Activated naive CD4-positive, alpha-beta T cell (primary cell): ENCODE measurements at regions not wholly inside any gene's neighbourhood (a gene's known extent, or its start where the extent isn't known, plus 50 kb on each side); places are given as distances from the start of the nearest gene placed in this dataset.

Experiments used
- DNase-seq, 4 experiments: peaks; one replicate each; lab custom pipeline; 2025; lab: John Stamatoyannopoulos, UW

DNA sequence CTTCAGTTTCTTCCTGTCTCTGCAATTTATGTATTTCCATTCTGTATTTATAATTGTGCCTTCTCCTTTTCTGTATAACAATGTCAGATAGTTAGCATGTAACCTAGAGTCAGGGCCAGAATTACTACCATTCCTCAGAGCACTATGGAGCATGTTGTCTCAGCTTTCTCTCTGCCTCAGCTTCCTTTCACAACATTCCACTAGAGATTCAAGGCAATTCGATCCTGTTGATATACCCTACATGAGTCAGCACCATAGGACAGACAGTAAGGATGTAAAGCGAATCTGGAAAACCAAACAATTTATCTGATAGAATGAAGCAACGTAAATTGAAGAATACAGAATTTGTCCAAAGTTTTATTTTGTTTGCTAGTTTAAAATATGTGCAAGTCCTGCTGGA lies 728.3 kb upstream of the SEMA6A start:
- no peak for DNase-seq

DNA sequence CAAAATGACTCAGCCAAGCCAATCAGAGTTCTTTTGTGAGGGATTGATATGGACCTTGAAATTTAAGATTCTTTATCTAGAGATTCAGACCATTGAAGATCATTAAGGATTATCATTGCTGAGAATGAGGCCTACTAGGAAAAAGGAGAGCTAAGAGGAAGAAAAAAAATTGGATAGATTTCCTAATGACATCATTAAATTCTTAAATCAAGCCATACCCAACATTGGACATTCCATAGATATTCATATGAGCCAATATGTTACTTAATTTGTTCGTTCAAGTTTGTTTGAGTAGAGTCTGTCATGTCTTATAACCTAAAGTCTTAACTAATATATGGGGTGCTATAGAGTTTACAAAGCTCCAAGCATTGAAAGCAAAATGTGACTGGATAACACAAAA lies 727.9 kb upstream of the SEMA6A start:
- DNase-seq = no peak

DNA sequence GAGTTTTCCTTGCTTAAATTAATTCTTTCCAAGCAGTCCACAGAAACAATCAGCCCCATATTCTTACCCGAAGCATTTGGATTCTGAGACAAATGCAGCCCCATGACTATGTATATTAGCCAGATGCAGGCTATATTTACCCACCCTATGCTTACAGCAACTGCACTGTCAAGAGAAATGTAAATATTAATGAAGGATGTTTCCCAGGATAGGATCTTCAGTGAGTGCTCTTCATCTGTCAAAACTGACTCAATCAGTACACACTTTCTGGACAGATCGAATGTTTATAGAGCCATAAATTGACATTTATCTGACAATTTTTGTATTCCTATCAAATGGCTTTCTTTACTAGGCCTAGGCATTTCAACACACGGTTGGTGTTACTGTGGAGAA lies 725.3 kb upstream of the SEMA6A start:
- DNase-seq = no peak

GRCh38 chr5:117299224-117299935 lies 724.8 kb upstream of the SEMA6A start:
- no peak for DNase-seq

DNA sequence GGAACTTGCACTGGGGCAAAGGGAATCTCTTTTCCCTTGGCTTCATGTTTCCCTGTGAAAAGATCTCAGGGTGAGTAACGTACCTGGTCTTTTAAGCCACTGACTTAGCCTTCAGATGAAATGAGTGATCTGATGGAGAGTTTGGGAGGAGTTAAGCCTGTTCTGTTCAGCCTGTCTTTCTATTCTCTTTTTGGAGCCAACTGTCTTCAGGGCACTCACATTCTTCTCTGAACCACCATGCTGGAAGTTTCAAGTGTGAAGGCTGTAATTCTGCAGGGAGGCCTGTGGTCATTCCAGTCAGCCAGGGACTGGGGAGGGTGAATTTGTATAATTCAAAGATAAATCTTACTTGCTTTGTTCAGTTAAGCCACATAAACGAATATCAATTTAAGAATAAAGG lies 722.2 kb upstream of the SEMA6A start:
- no peak for DNase-seq

- DNase-seq = no peak
Measured at GRCh38 chr5:117295941-117296340, 721.3 kb upstream of the SEMA6A start.

DNA sequence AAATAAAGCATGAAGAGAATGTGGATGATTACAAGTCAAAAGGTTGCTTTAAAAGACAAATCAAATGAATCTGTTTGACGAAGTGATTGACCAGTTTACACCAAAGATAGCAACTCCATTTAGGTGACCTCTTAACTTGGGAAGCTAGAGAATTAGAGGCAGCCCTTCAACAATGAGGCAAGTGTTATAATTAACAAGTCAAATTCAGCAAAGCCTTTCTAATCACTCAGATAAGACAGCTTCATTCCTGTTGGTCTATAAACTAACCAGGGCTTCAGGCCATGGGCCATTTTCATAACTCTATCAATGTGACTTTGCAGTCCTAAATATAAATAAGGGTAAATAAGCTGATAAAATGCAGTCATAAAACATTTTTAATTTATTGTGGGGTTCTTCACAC lies 712.2 kb upstream of the SEMA6A start:
- no peak for DNase-seq

GRCh38 chr5:117271656-117272055 lies 697.0 kb upstream of the SEMA6A start:
- DNase-seq = no peak

DNA sequence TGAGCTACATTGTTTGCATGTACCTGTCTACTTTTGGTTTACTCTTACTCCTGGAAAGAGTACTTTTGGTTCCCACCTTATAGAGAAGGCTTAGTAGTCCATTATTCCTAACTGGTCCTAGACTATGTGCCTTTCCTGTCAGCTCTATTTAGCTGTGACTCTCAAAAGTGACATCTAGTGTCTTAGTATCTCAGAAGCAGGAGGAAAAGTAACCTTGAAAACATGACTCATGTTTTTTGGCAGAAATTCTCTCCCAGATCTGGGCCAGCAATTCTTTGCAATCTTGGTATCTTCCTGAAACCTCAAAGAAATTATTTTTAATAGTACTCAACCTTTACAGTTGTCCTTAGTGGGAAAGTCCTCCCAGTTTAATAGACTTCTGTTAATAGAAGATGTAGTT lies 691.7 kb upstream of the SEMA6A start:
- no peak for DNase-seq

DNA sequence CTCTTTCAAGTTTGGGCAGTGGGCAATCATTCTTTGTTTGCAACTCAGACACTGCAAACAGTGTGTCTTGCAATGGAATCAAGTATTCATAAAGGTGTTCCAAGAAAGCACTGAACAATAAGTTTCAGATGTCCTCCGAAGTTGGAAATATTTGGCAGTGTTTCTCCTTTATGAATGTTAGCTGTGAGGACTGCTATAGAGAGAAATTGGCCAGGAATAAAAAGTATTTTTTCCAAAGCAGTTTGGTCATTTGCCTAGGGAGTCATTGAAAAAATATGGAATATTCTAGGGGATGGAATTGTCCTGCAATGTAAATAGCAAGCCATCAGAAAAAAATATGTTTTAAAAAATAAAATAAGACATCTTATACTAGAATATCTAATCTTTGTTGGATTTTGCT lies 688.6 kb upstream of the SEMA6A start:
- no peak for DNase-seq

GRCh38 chr5:117262572-117263131 lies 688.0 kb upstream of the SEMA6A start:
- no peak for DNase-seq

DNA sequence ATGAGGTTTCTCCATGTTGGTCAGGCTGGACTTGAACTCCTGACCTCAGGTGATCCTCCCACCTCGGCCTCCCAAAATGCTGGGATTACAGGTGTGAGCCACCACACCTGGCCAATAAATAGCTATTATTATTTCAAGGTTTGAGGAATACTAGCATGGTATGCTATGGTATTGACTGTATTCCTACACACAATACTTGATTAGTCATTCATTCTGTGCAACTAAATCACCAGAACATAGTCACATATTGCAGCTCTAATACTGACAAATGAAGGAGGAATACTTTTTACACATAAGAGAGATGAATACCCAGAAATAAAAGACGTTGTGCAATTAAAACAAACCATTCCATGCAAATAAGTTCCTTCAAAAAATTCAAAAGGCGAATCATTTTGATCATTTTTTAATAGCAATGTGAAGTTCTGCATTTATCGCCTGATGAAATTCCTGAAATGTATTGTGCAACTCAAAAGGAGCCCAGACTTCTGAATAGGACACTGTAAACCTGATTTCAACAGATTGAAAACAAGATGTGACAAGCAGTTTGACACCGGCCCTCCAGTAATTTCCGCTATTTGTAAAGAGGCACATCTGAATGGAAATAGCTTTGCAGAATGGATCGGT lies 687.4 kb upstream of the SEMA6A start:
- DNase-seq = no peak

DNA sequence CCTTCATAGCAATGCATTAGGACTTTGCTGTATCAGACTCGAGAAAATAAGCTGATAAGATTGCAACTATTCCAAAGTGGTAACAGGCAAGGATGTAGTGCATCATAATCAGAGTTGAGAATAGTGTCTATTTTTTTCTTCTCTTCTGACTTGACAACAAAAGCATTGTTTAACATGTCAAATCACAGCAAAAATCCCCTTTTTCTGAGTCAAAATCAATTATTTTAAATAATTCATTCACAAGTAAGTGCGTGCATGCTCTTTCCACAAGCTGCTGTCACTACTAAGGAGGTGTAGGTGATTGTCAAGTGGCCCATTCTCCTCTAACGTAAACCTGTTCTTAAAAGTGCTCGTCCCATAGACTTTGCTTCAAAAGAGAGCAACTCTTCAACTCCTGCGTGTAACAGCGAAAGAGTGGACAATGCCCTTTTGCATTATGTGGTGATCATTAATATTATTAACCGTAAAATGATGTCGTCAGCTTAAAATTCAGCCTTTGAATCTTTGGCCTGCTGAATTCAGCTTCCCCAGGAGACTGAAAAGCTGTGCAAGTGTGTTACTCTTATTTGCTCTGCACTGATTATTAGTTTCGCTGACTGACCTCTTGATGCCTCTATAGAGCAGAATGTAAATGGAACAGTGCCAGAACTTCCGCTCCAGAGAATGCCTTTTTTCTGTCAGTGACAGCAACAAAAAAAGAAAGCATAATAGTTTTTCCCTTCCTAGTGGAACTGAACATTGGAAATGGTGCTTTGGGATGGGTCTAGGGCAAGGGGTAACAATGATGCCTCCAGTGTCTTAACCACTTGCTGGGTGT lies 680.8 kb upstream of the SEMA6A start:
- DNase-seq = no peak

DNA sequence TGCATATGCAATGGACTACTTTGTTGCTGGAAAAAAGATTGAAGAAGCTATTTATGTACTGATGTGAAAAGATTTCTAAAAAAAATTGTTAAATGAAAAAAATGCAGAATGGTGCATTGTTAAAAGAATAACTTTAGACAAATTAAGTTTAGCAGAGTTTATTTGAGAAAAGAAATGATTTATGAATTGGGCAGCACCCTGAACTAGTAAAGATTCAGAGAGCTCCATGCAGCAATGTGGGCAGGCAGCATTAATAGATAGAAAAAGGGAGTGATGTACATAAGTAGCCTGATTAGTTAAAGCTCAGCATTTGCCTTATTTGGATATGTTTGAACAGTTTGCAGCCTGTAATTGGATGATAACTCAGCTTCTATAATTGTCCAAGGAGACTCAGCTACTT lies 677.9 kb upstream of the SEMA6A start:
- DNase-seq = no peak

GRCh38 chr5:117249086-117249815 lies 674.6 kb upstream of the SEMA6A start:
- DNase-seq = no peak

DNA sequence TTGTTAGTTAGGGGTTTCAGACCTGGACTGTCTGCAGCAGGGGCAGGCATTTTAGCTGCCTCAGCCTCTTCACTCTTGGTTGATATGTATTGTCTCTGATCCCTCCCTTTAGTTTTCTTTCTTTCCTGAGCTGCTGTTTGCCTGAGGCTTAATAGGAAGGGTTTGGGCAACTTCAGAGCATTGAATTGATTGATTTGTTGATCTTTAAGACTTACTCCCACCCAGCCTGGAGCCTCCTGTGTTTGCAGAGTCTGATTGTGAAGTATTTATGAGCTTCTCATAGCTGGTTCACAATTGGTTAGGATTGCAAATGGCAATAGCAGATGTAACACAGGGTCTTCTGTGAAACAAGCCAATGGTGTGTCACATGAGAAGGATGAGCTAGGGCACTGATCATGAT lies 671.8 kb upstream of the SEMA6A start:
- DNase-seq = no peak

DNA sequence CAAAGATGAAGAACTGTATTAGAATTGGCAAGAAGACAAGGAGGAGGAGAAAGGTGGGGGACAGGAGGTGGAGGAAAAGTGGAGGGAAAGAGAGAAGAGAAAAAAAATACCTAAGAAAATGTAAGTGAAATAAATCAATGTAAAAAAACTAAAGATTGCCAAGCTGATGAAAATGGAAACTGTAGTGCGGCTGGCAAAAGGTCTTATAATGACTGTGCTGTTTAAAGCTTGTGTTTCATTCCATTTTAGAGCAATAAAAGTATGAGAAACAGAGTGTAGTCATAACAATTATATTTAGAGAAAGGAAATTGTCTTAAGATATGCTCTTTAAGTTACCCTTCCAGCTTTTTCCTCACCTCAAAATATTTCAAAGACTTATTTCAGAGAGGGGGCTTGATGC lies 670.5 kb upstream of the SEMA6A start:
- DNase-seq = no peak

GRCh38 chr5:117242028-117242427 lies 667.4 kb upstream of the SEMA6A start:
- no peak for DNase-seq

- DNase-seq = no peak
Measured at GRCh38 chr5:117236941-117237340, 662.3 kb upstream of the SEMA6A start.

DNA sequence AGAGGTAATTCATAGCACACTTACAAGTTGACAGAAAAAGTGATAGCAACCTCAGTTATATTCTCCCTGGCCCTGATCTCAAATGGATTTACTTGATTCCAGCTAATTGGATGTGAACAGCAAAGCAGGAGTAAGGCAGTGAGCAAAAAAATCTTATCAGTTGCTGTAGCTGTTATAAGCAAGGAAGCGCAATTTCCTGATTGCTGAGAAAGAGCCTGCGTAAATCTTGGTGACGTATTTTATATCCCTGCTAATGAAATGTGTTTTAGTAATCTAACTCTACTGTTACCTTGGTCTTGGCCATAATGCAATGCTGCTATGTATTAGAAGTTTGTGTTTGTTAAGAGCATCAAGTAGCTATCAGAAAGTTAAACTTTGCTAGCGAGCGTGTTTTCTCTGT lies 661.2 kb upstream of the SEMA6A start:
- DNase-seq = no peak

DNA sequence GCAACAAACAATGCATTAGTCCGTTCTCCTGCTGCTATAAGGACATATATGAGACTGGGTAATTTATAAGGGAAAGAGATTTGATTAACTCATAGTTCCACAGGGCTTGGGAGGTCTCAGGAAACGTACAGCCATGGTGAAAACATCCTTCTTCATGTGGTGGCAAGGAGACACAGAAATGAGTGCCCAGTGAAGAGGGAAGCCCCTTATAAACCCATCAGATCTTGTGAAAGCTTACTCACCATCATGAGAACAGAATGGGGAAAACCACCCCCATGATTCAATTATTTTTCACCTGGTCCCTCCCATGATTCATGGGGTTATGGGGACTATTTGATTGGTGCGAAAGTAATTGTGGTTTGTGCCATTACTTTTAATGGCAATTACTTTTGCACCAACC lies 655.8 kb upstream of the SEMA6A start:
- no peak for DNase-seq

- no peak for DNase-seq
Measured at GRCh38 chr5:117220730-117221129, 646.1 kb upstream of the SEMA6A start.
